ENCODE measurements at regions not wholly inside any gene's neighbourhood (a gene's known extent, or its start where the extent isn't known, plus 50 kb on each side); places are given as distances from the start of the nearest gene placed in this dataset.

GRCh38 chr1:60825593-60825992, 256.8 kb upstream of the NFIA start:
- TF ChIP-seq CTCF (IDR thresholded peaks at IDR 0.05; ENCODE audit: insufficient read depth, low read length, poor library complexity, severe bottlenecking) (no peak), EZH2phosphoT487 (conservative IDR thresholded peaks at IDR 0.05; ENCODE audit: low read length) (no peak)

Data from SU-DHL-6 (cell line).